IPS DF 6.9 (cell line): ENCODE measurements at regions not wholly inside any gene's neighbourhood (a gene's known extent, or its start where the extent isn't known, plus 50 kb on each side); places are given as distances from the start of the nearest gene placed in this dataset.

ENCODE experiments used
- DNase-seq: peaks from one replicate; pipeline ENCODE4 v3.0.0-alpha.2; 2013; ENCODE audit warnings: low read depth, low spot score
- H3K27ac ChIP-seq: one replicate; pipeline ENCODE4 v1.5.1; 2013; ENCODE audit warnings: low read length, control low read depth
- H3K27me3 ChIP-seq: 2 replicates; pipeline ENCODE4 v1.6.1; 2013; ENCODE audit warnings: mild to moderate bottlenecking, low read length; ENCODE audit not compliant: control insufficient read depth, insufficient read depth
- H3K36me3 ChIP-seq: 2 replicates; pipeline ENCODE4 v1.6.1; 2013; ENCODE audit warnings: low read length; ENCODE audit not compliant: control insufficient read depth, insufficient read depth
- H3K4me1 ChIP-seq: 2 replicates; pipeline ENCODE4 v1.6.1; 2013; ENCODE audit warnings: low read length; ENCODE audit not compliant: control insufficient read depth, insufficient read depth
- H3K4me3 ChIP-seq: 2 replicates; pipeline ENCODE4 v1.5.1; 2013; ENCODE audit warnings: mild to moderate bottlenecking, low read length
- H3K9me3 ChIP-seq: 2 replicates; pipeline ENCODE4 v1.6.1; 2013; ENCODE audit warnings: low read length, inconsistent platforms; ENCODE audit not compliant: control insufficient read depth, insufficient read depth
- WGBS: extraction: QIAGEN DNeasy Blood & Tissue Kit; methylation state at CpG from one replicate; pipeline ENCODE4 v1.1.7; 2013; ENCODE audit warnings: mixed read lengths, missing lambda C conversion rate; ENCODE audit not compliant: insufficient read length, insufficient coverage; 5-methylcytosine and 5-hydroxymethylcytosine counted together

- H3K4me3 ChIP-seq = no peak overlapping the region
- no peaks in the 10 kb centered on the region for H3K4me1 ChIP-seq
- H3K9me3 ChIP-seq = no peaks in the 10 kb centered on the region
- no peak for DNase-seq
- 100% methylated on average over 1 of the region's 2 CpGs for WGBS
- H3K27me3 ChIP-seq = no peaks in the 10 kb centered on the region
- no peak overlapping the region for H3K27ac ChIP-seq
- no peaks in the 10 kb centered on the region for H3K36me3 ChIP-seq
Observed at GRCh38 chr4:29565256-29565655, 1154.9 kb upstream of the PCDH7 start.

- H3K4me1 ChIP-seq = no peaks in the 10 kb centered on the region
- WGBS = no CpG with 5 or more reads among the region's 1 CpG
- no peak overlapping the region for H3K27ac ChIP-seq
- no peaks in the 10 kb centered on the region for H3K36me3 ChIP-seq
- no peak for DNase-seq
- H3K9me3 ChIP-seq = no peaks in the 10 kb centered on the region
- no peaks in the 10 kb centered on the region for H3K27me3 ChIP-seq
- no peak overlapping the region for H3K4me3 ChIP-seq
Observed at GRCh38 chr4:29566371-29566770, 1153.8 kb upstream of the PCDH7 start.

GRCh38 chr4:29571322-29571721 lies 1148.8 kb upstream of the PCDH7 start:
- Histone ChIP-seq H3K9me3 (no peaks in the 10 kb centered on the region), H3K36me3 (no peaks in the 10 kb centered on the region), H3K27me3 (no peaks in the 10 kb centered on the region), H3K4me3 (no peak overlapping the region), H3K4me1 (no peaks in the 10 kb centered on the region), H3K27ac (no peak overlapping the region)
- WGBS = no CpG with 5 or more reads among the region's 3 CpGs
- no peak for DNase-seq

GRCh38 chr4:29578329-29578728 lies 1141.8 kb upstream of the PCDH7 start:
- WGBS = no CpG with 5 or more reads among the region's 2 CpGs
- H3K4me3 ChIP-seq = no peak overlapping the region
- H3K27me3 ChIP-seq = no peaks in the 10 kb centered on the region
- no peaks in the 10 kb centered on the region for H3K4me1 ChIP-seq
- no peaks in the 10 kb centered on the region for H3K9me3 ChIP-seq
- H3K27ac ChIP-seq = no peak overlapping the region
- H3K36me3 ChIP-seq = no peaks in the 10 kb centered on the region
- no peak for DNase-seq

GRCh38 chr4:29581457-29581856 lies 1138.7 kb upstream of the PCDH7 start:
- Histone ChIP-seq H3K36me3 (no peaks in the 10 kb centered on the region), H3K9me3 (no peaks in the 10 kb centered on the region), H3K4me1 (no peaks in the 10 kb centered on the region), H3K27ac (no peak overlapping the region), H3K27me3 (no peaks in the 10 kb centered on the region), H3K4me3 (no peak overlapping the region)
- DNase-seq = no peak
- no CpG with 5 or more reads among the region's 2 CpGs for WGBS

- WGBS = no CpG with 5 or more reads among the region's 3 CpGs
- no peak for DNase-seq
- no peaks in the 10 kb centered on the region for H3K27me3 ChIP-seq
- H3K4me3 ChIP-seq = no peak overlapping the region
- no peaks in the 10 kb centered on the region for H3K9me3 ChIP-seq
- H3K4me1 ChIP-seq = no peaks in the 10 kb centered on the region
- H3K36me3 ChIP-seq = no peaks in the 10 kb centered on the region
- H3K27ac ChIP-seq = no peak overlapping the region
Observed at GRCh38 chr4:29588617-29589016, 1131.6 kb upstream of the PCDH7 start.

GRCh38 chr4:29596228-29596627 lies 1123.9 kb upstream of the PCDH7 start:
- Histone ChIP-seq H3K27ac (no peak overlapping the region), H3K9me3 (no peaks in the 10 kb centered on the region)
- 100% methylated on average over 1 of the region's 5 CpGs for WGBS

GRCh38 chr4:29619168-29619567 lies 1101.0 kb upstream of the PCDH7 start:
- no peaks in the 10 kb centered on the region for H3K9me3 ChIP-seq
- no CpG with 5 or more reads among the region's 2 CpGs for WGBS
- no peaks in the 10 kb centered on the region for H3K27me3 ChIP-seq
- no peak overlapping the region for H3K27ac ChIP-seq
- no peaks in the 10 kb centered on the region for H3K36me3 ChIP-seq
- DNase-seq = no peak
- H3K4me3 ChIP-seq = no peak overlapping the region
- H3K4me1 ChIP-seq = no peaks in the 10 kb centered on the region

More at GRCh38 chr4:29596228-29596627, 1123.9 kb upstream of the PCDH7 start:
- Histone ChIP-seq H3K27me3 (no peaks in the 10 kb centered on the region), H3K4me3 (no peak overlapping the region), H3K4me1 (no peaks in the 10 kb centered on the region), H3K36me3 (no peaks in the 10 kb centered on the region)
- DNase-seq = no peak

- H3K27me3 ChIP-seq = no peaks in the 10 kb centered on the region
- H3K4me1 ChIP-seq = no peaks in the 10 kb centered on the region
- no peak overlapping the region for H3K4me3 ChIP-seq
- no CpG with 5 or more reads among the region's 2 CpGs for WGBS
- H3K9me3 ChIP-seq = no peaks in the 10 kb centered on the region
- DNase-seq = no peak
- no peak overlapping the region for H3K27ac ChIP-seq
- no peaks in the 10 kb centered on the region for H3K36me3 ChIP-seq
Observed at GRCh38 chr4:29632199-29632598, 1088.0 kb upstream of the PCDH7 start.

GRCh38 chr4:29636961-29637360 lies 1083.2 kb upstream of the PCDH7 start:
- WGBS = no CpG with 5 or more reads among the region's 3 CpGs

GRCh38 chr4:29653221-29653620 lies 1066.9 kb upstream of the PCDH7 start:
- Histone ChIP-seq H3K27ac (no peak overlapping the region), H3K9me3 (no peaks in the 10 kb centered on the region), H3K4me1 (no peaks in the 10 kb centered on the region), H3K27me3 (no peaks in the 10 kb centered on the region), H3K4me3 (no peak overlapping the region), H3K36me3 (no peaks in the 10 kb centered on the region)
- no CpG with 5 or more reads among the region's 6 CpGs for WGBS
- DNase-seq = no peak

More at GRCh38 chr4:29636961-29637360, 1083.2 kb upstream of the PCDH7 start:
- DNase-seq = no peak
- H3K4me3 ChIP-seq = no peak overlapping the region
- no peaks in the 10 kb centered on the region for H3K4me1 ChIP-seq
- no peaks in the 10 kb centered on the region for H3K9me3 ChIP-seq
- H3K36me3 ChIP-seq = no peaks in the 10 kb centered on the region
- no peak overlapping the region for H3K27ac ChIP-seq
- H3K27me3 ChIP-seq = no peaks in the 10 kb centered on the region
